ENCODE measurements at regions not wholly inside any gene's neighbourhood (a gene's known extent, or its start where the extent isn't known, plus 50 kb on each side); places are given as distances from the start of the nearest gene placed in this dataset.
"Not testable (repeated sequence)": the region's sequence is repeated elsewhere in the genome, so short reads cannot be mapped to it uniquely, and the experiment has no call there.

DNA sequence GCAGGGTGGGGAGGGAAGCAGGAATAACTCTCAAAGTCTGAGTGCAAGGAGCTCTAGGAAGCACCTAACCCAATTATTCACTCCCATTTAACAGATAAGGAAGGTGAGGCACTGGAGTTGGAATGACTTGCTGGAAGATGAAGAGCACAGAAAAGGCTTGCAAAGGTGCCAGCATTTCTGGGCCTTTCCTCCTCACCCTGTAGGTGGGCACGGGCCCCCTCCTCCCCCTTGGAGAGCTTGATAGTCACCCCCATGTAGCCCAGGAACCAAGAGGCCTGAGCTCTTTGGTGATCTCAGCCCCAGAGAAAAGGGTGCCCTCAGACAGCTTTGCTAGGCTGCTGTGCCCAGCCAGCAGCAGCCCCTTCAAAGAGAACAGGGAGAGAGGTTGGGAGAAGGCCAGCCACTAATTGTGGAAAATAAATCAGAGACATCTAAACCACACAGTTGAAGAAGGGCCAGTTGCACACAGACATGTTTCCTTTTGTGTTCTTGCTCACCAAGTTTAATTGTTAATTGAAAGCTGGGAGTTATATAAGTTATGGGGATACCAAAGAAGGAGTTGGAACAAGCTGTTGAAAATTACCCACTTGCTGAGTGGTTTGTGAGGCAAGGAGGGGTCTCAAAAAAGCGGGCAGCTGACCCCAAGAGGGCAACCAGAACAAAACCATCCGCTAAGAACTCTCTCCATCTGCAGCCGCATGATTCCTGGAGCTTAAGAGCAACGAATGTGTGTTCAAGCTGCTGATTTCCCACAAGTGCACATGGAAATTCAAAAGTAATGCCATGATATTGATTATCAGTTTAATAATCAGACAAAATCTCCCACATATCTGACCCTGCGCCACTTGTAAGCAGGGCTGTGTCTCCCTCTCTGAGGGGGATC, 77.0 kb downstream of the MRPL14 start:
- DNase-seq: no peak

DNA sequence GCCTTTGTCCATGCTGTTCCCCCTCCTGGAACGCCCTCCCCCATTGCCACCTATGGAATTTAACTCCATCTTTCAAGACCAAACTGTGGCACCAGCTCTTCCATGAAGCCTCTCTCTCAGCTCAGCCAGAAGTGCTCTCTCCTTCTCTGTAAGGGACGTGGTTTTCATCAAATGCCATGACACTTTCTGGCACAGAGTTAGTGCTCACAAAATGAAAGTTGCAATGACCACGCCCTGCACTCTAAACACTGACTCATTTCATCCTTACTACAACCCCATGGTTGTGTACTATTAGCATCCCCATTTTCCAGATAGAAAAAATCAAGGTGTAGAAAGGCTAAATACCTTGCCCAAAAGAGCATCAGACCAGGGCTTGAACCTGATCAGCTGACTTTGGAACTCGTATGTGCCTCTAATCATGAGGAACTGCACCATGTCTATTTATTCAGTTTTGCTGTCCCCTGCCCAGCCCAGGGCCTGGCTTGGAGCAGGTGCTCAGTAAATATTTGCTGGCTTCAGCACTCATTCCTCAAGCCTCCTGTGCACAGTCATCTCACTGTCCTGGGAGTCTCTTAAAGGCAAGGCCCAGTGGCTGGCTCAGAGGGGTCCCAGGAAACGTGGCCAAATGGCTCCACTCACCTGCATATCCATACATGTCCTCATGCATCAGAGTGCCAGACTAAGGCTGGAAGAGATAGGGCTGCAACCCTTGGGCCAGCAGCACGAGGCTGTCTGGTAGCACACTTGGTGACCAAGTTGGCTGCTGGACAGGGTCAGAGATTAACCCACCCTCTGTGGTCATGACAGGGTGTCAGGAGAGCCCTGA, 77.9 kb downstream of the MRPL14 start:
- DNase-seq: peak in 1 of 5 experiments; percentile 72

- no peak for DNase-seq
These were observed 79.0 kb downstream of the MRPL14 start for GRCh38 chr6:44048277-44048676.

- DNase-seq: no peak
These were observed 79.5 kb downstream of the MRPL14 start for GRCh38 chr6:44047801-44048200.

GRCh38 chr6:44047179-44047546, 80.1 kb downstream of the MRPL14 start:
- DNase-seq: no peak

DNA sequence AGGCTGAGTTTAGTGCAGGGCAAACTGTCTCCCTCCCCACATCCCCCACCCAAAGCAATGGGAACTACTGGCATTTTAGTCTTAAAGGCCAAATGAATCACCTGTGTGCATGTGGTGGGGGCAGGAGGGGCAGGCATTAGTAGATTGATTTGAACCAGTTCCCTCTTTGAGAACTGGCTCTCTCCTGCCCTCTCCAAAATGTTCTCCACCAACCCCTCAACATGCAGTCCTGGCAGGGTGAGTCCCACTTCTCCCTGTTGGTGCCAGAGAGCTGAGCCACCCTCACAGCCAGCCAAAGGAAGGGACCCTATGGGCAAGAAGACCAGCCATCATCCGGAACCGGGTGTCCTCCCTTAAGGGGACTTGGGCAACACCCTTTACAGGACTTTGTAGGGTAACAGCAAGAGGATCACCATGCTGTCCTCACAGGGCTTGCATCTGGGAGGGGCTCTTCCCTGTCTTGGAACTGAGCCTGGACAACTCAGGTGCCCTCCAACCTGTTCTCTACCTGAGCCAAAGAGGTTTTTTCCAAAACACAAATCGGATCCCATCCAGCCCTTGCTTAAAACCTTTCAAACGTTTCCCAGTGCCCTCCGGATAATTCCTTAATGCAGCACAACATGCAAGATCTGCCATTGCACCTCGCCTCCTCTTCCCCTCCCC, 80.6 kb downstream of the MRPL14 start:
- no peak for DNase-seq

GRCh38 chr6:44045672-44046015, 81.6 kb downstream of the MRPL14 start:
- DNase-seq: no peak

GRCh38 chr6:44044940-44045671, 82.1 kb downstream of the MRPL14 start:
- no peak for DNase-seq

DNA sequence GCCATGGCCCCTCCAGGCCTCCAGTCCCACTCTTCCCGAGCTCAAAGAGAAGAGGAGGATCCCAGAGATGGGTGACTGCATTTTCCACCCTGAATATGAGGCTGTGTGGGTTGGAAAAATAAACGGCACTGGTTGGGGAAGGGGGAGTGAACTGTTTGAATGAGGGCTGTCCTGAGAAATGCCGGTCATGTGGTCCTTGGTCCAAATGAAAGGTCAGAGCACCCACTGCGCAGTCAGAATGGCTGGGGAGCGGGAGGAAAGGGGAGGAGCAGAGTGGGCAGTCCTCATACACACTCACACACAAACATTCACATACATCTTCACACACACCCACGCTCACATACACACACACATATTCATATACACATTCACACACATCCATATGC, 83.1 kb downstream of the MRPL14 start:
- no peak for DNase-seq

- DNase-seq: no peak
These were observed 83.6 kb downstream of the MRPL14 start for GRCh38 chr6:44043479-44044153.

GRCh38 chr6:44042989-44043478, 84.2 kb downstream of the MRPL14 start:
- no peak for DNase-seq

GRCh38 chr6:44042261-44042988, 84.8 kb downstream of the MRPL14 start:
- no peak for DNase-seq

GRCh38 chr6:44041461-44042260, 85.6 kb downstream of the MRPL14 start:
- no peak for DNase-seq

DNA sequence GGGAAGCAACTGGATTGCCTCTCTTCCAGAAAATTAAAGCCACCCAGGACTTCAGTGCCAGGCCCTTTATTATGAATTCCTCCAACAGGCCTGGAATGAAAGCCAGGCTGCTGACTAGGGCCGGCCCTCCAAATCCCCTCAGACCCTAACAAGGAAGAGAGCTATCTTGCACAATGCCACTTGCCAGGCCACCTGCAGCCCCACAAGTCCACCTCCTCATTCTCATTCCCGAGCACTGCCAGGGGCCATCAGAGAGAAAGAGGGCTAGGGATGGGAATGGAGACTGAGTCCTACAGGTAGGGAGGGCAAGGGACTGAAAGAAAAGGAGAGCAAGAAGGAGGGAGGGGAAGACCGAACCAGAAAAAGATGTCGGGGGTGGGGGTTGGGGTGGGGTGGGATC, 86.5 kb downstream of the MRPL14 start:
- no peak for DNase-seq

DNA sequence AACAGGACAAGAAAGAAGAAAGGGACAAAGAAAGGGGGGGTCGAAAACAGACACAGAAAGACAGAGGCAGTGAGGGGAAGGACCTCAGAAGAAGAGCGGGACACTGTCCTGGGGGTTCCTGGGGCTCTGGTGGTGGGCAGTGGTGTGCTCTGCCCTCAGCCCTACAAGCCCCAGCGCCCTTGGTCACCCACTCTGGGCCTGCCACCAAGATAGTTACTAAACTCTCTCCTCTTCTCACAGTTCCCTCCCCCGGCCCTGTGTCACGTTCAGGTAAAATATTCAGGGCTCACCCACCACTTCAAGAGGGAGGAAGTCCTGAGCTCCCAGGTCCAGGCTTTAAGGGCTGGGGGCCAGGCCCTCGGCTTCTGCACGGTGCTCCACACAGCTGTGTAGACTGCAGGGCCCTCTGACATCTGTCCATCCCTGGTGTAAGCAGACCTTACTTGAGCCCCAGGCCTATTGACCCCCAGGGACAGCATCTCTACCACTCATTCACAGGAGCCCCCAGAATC, 87.4 kb downstream of the MRPL14 start:
- no peak for DNase-seq

DNA sequence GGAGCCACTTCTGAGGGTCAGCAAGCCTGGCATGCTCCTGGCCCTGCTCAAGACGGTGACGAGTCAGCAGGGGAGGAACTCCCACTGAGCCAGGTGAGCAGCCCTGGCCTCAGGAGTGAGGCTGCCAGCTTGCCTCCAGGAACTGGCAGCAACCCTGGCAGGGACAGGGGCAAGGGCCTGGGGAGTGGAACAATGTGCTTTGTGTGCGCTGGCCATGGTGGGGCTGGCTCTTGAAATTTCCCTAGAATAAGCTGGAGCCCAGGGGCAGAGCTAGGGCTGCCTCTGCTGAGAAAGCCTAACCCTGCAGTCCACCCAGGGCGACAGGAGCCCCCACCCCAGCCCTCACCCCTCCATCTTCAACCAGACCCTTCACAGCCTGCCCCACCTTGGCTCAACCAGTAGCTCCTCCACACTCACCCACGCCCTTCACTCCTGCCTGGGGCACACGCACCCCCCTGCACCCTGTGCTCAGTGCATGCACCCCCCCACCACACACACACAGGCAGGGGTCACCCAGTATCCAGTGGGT, 88.0 kb downstream of the MRPL14 start:
- DNase-seq: no peak

DNA sequence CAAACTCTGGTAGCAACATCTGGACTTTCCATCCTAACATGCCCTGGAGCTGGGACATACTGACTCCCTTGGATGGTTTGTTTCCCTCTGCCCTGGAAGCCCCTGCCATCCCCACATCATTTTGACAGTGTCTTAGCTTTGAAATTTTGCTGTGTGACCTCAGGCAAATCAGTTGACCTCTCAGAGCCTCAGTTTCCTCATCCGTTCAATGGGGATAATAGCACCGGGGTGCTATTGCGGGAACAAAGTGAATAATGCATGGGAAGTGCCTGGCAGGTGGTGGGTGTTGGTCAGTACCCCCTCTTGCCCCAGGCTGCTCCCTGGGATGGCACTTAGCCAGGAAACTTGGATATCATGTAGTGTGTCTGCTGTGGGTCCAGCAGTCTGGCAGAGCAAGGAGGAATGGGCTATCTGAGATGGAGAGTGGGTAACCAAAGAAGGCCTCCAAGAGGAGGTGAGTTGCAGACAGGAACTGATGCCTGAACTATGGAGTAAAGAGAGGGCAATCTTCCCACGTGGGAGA, 88.6 kb downstream of the MRPL14 start:
- DNase-seq: no peak

GRCh38 chr6:44037847-44038542, 89.3 kb downstream of the MRPL14 start:
- no peak for DNase-seq

GRCh38 chr6:44037276-44037675, 90.0 kb downstream of the MRPL14 start:
- DNase-seq: not testable (repeated sequence)
